ENCODE measurements at regions not wholly inside any gene's neighbourhood (a gene's known extent, or its start where the extent isn't known, plus 50 kb on each side); places are given as distances from the start of the nearest gene placed in this dataset.

DNA sequence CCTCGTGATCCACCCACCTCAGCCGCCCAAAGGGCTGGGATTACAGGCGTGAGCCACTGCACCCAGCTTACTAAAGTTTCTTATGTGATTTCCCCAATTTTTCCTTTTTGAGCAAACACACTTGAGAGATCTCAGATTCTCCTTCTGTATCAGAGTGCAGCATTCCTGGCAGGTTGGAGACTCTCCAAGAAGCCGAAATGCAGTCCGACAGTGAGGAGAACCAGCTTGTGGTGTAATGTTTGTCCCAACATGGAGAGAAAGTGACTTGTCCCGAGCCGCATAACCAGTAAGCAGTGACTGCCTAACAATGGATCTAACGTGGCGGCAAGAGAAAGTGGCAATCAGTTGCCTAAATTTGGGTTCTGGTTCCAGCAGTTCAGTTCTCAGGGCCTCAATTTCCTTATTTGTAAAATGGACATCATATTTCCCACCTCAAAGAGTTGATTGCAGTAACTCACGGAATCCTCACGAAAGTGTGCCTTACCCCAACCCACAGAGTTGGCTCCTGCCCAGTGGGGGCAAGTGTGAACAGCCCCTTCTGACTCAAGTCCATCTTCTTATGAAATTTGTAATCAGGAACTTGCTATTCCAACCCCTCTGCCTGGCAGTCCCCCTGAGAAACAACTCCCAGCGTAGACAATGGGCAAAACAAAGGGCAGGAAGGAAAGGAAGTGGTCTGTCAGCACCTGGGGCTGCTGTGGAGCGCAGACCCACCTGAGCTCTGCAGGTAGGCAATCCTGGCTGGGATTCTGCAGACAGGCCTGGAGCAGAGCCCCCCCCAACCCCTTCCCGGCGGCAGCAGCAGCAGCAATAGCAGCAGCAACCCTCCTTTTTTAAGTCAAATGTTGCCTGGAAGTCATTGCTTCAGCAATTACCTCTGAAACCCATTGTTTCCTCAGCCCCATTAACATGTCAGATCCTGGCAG is 223.6 kb upstream of the POU3F1 start:
- peaks cover 3% of the 10 kb centered on the region for H3K9me2 ChIP-seq (ENCODE audit: insufficient read depth)
- peaks cover 11% of the 10 kb centered on the region for H3K9me3 Mint-ChIP-seq

More for the DNA sequence above, 223.6 kb upstream of the POU3F1 start:
- Histone ChIP-seq H3K4me2 (peak overlapping the region; percentile 58), H2AFZ (no peak overlapping the region), H3K79me2 (replicated peaks; ENCODE audit: insufficient read depth) (no peaks in the 10 kb centered on the region), H3K4me1 (ENCODE audit: insufficient read depth) (peaks cover 44% of the 10 kb centered on the region), H3K36me3 (ENCODE audit: insufficient read depth) (no peaks in the 10 kb centered on the region), H3K27me3 (ENCODE audit: insufficient read depth) (no peaks in the 10 kb centered on the region), H3F3A (replicated peaks; ENCODE audit: low read depth) (peaks cover 26% of the 10 kb centered on the region), H3K27ac (ENCODE audit: low read depth) (peak overlapping the region; percentile 98), H3K4me3 (peak overlapping the region; percentile 9; the same call in 1 of the 2 replicates), H4K20me1 (replicated peaks; ENCODE audit: insufficient read depth) (no peaks in the 10 kb centered on the region)
- TF ChIP-seq CREB1 (CRISPR knock-in tag; IDR thresholded peaks at IDR 0.05; ENCODE audit: low read depth) (0 out of 2 replicates have a peak, but pooled peaks have one; percentile 45), ZNF331 (CRISPR knock-in tag; IDR thresholded peaks at IDR 0.05; ENCODE audit: low read depth) (no peak; the same call in 1 of the 2 replicates), POLR2AphosphoS5 (IDR thresholded peaks at IDR 0.05; ENCODE audit: low read depth) (peak; percentile 32; the same call in 1 of the 2 replicates), NANOG (IDR thresholded peaks at IDR 0.05; ENCODE audit: borderline replicate concordance) (peak; percentile 69), EZH2phosphoT487 (IDR thresholded peaks at IDR 0.05; ENCODE audit: unreplicated experiment) (no peak)
- TF ChIP-seq, protein P1, sequence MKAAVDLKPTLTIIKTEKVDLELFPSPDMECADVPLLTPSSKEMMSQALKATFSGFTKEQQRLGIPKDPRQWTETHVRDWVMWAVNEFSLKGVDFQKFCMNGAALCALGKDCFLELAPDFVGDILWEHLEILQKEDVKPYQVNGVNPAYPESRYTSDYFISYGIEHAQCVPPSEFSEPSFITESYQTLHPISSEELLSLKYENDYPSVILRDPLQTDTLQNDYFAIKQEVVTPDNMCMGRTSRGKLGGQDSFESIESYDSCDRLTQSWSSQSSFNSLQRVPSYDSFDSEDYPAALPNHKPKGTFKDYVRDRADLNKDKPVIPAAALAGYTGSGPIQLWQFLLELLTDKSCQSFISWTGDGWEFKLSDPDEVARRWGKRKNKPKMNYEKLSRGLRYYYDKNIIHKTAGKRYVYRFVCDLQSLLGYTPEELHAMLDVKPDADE (IDR thresholded peaks at IDR 0.05), result peak; percentile 78
- TF ChIP-seq, protein P2, sequence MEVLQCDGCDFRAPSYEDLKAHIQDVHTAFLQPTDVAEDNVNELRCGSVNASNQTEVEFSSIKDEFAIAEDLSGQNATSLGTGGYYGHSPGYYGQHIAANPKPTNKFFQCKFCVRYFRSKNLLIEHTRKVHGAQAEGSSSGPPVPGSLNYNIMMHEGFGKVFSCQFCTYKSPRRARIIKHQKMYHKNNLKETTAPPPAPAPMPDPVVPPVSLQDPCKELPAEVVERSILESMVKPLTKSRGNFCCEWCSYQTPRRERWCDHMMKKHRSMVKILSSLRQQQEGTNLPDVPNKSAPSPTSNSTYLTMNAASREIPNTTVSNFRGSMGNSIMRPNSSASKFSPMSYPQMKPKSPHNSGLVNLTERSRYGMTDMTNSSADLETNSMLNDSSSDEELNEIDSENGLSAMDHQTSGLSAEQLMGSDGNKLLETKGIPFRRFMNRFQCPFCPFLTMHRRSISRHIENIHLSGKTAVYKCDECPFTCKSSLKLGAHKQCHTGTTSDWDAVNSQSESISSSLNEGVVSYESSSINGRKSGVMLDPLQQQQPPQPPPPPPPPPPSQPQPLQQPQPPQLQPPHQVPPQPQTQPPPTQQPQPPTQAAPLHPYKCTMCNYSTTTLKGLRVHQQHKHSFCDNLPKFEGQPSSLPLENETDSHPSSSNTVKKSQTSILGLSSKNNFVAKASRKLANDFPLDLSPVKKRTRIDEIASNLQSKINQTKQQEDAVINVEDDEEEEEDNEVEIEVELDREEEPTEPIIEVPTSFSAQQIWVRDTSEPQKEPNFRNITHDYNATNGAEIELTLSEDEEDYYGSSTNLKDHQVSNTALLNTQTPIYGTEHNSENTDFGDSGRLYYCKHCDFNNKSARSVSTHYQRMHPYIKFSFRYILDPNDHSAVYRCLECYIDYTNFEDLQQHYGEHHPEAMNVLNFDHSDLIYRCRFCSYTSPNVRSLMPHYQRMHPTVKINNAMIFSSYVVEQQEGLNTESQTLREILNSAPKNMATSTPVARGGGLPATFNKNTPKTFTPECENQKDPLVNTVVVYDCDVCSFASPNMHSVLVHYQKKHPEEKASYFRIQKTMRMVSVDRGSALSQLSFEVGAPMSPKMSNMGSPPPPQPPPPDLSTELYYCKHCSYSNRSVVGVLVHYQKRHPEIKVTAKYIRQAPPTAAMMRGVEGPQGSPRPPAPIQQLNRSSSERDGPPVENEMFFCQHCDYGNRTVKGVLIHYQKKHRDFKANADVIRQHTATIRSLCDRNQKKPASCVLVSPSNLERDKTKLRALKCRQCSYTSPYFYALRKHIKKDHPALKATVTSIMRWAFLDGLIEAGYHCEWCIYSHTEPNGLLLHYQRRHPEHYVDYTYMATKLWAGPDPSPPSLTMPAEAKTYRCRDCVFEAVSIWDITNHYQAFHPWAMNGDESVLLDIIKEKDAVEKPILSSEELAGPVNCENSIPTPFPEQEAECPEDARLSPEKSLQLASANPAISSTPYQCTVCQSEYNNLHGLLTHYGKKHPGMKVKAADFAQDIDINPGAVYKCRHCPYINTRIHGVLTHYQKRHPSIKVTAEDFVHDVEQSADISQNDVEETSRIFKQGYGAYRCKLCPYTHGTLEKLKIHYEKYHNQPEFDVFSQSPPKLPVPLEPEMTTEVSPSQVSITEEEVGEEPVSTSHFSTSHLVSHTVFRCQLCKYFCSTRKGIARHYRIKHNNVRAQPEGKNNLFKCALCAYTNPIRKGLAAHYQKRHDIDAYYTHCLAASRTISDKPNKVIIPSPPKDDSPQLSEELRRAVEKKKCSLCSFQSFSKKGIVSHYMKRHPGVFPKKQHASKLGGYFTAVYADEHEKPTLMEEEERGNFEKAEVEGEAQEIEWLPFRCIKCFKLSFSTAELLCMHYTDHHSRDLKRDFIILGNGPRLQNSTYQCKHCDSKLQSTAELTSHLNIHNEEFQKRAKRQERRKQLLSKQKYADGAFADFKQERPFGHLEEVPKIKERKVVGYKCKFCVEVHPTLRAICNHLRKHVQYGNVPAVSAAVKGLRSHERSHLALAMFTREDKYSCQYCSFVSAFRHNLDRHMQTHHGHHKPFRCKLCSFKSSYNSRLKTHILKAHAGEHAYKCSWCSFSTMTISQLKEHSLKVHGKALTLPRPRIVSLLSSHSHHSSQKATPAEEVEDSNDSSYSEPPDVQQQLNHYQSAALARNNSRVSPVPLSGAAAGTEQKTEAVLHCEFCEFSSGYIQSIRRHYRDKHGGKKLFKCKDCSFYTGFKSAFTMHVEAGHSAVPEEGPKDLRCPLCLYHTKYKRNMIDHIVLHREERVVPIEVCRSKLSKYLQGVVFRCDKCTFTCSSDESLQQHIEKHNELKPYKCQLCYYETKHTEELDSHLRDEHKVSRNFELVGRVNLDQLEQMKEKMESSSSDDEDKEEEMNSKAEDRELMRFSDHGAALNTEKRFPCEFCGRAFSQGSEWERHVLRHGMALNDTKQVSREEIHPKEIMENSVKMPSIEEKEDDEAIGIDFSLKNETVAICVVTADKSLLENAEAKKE (CRISPR knock-in tag; IDR thresholded peaks at IDR 0.05), result peak; percentile 95
- Mint-ChIP-seq H3K36me3 (ENCODE audit: low read depth) (peaks cover 9% of the 10 kb centered on the region; the same call in 1 of the 3 replicates), H3K27ac (peak overlapping the region; percentile 99), H3K4me3 (peak overlapping the region; percentile 56), H3K4me1 (peaks cover 76% of the 10 kb centered on the region), H3K27me3 (ENCODE audit: insufficient read depth, low read depth, poor library complexity) (peaks cover 13% of the 10 kb centered on the region)
- ATAC-seq (peak; percentile 96), DNase-seq (ENCODE audit: low spot score) (peak; percentile 91)

Measured in GM23338 (cell line).